Liver (tissue), 8 donors: ENCODE measurements at regions not wholly inside any gene's neighbourhood (a gene's known extent, or its start where the extent isn't known, plus 50 kb on each side); places are given as distances from the start of the nearest gene placed in this dataset.

ENCODE experiments used
- DNase-seq: peaks from one replicate; pipeline ENCODE4 v3.0.0-alpha.2; 2017; ENCODE audit warnings: low spot score
- H3K27ac ChIP-seq, 2 donors: one replicate each; pipeline ENCODE4 v1.7.0; 2013; ENCODE audit warnings: inconsistent platforms in 2 of 2, low read length in 2 of 2, control low read depth in 1 of 2, low read depth in 1 of 2, mild to moderate bottlenecking in 1 of 2
- H3K27me3 ChIP-seq, 4 donors: one replicate each; pipeline versions ENCODE4 v1.6.1 to v1.7.0; 2013; ENCODE audit warnings: low read length in 3 of 4, inconsistent platforms in 1 of 4, mild to moderate bottlenecking in 1 of 4, moderate library complexity in 1 of 4; ENCODE audit not compliant: control insufficient read depth in 4 of 4, insufficient read depth in 4 of 4
- H3K36me3 ChIP-seq, 4 donors: one replicate each; pipeline versions ENCODE4 v1.6.1 to v1.7.0; 2013; ENCODE audit warnings: low read length in 3 of 4, mild to moderate bottlenecking in 3 of 4, low read depth in 1 of 4, moderate library complexity in 1 of 4; ENCODE audit not compliant: control insufficient read depth in 4 of 4, insufficient read depth in 3 of 4
- H3K4me1 ChIP-seq, 4 donors: one replicate each; pipeline versions ENCODE4 v1.6.1 to v1.7.0; 2013; ENCODE audit warnings: low read length in 3 of 4, mild to moderate bottlenecking in 3 of 4, moderate library complexity in 1 of 4; ENCODE audit not compliant: control insufficient read depth in 4 of 4, insufficient read depth in 4 of 4
- H3K4me3 ChIP-seq, 3 donors: one replicate each; pipeline versions ENCODE4 v1.6.1 to v1.7.0; 2013; ENCODE audit warnings: low read length in 3 of 3, control low read depth in 1 of 3, low read depth in 1 of 3, mild to moderate bottlenecking in 1 of 3
- H3K9ac ChIP-seq, 2 donors: one replicate each; pipeline ENCODE4 v1.7.0; 2013; ENCODE audit warnings: low read length in 2 of 2, mild to moderate bottlenecking in 2 of 2, moderate library complexity in 2 of 2, control low read depth in 1 of 2, low read depth in 1 of 2
- H3K9me3 ChIP-seq, 4 donors: one replicate each; pipeline versions ENCODE4 v1.6.1 to v1.7.0; 2013; ENCODE audit warnings: low read length in 3 of 4; ENCODE audit not compliant: control insufficient read depth in 4 of 4
- ATF3 ChIP-seq: IDR thresholded peaks from 2 replicates; pipeline ENCODE4 v1.6.1; 2016; ENCODE audit warnings: antibody characterized with exemption
- EGR1 ChIP-seq, 2 donors: IDR thresholded peaks; 2 replicates each; pipeline ENCODE4 v1.6.1; 2016 to 2018; ENCODE audit warnings: antibody characterized with exemption in 2 of 2, low read depth in 2 of 2
- FOXA1 ChIP-seq: IDR thresholded peaks from 2 replicates; pipeline ENCODE4 v1.6.1; 2016; ENCODE audit warnings: antibody characterized with exemption
- FOXA2 ChIP-seq: IDR thresholded peaks from 2 replicates; pipeline ENCODE4 v1.6.1; 2016; ENCODE audit warnings: antibody characterized with exemption
- GABPA ChIP-seq, 2 donors: IDR thresholded peaks in 1 of 2; conservative IDR thresholded peaks in 1 of 2; 2 replicates each; pipeline ENCODE4 v1.6.1; 2016; ENCODE audit warnings: antibody characterized with exemption in 2 of 2, mild to moderate bottlenecking in 1 of 2, moderate library complexity in 1 of 2
- HNF4A ChIP-seq, 2 donors: conservative IDR thresholded peaks; 2 replicates each; pipeline ENCODE4 v1.6.1; 2016; ENCODE audit warnings: antibody characterized with exemption in 2 of 2, mild to moderate bottlenecking in 2 of 2
- JUND ChIP-seq, 2 donors: IDR thresholded peaks; 2 replicates each; pipeline ENCODE4 v1.6.1; 2016; ENCODE audit warnings: antibody characterized with exemption in 2 of 2
- MAX ChIP-seq: IDR thresholded peaks from 2 replicates; pipeline ENCODE4 v1.6.1; 2016; ENCODE audit warnings: antibody characterized with exemption
- NR2F2 ChIP-seq: IDR thresholded peaks from 2 replicates; pipeline ENCODE4 v1.6.1; 2016; ENCODE audit warnings: antibody characterized with exemption
- RAD21 ChIP-seq, 2 donors: IDR thresholded peaks; 2 replicates each; pipeline ENCODE4 v1.6.1; 2016; ENCODE audit warnings: antibody characterized with exemption in 2 of 2, mild to moderate bottlenecking in 2 of 2
- RXRA ChIP-seq, 2 donors: IDR thresholded peaks; 2 replicates each; pipeline ENCODE4 v1.6.1; 2017 to 2018; ENCODE audit warnings: antibody characterized with exemption in 2 of 2, mild to moderate bottlenecking in 1 of 2
- SP1 ChIP-seq: IDR thresholded peaks from 2 replicates; pipeline ENCODE4 v1.6.1; 2018; ENCODE audit warnings: antibody characterized with exemption, mild to moderate bottlenecking
- TAF1 ChIP-seq: conservative IDR thresholded peaks from 2 replicates; pipeline ENCODE4 v1.6.1; 2016; ENCODE audit warnings: antibody characterized with exemption, mild to moderate bottlenecking
- YY1 ChIP-seq: IDR thresholded peaks from 2 replicates; pipeline ENCODE4 v1.6.1; 2016; ENCODE audit warnings: antibody characterized with exemption, mild to moderate bottlenecking
- ZBTB33 ChIP-seq: IDR thresholded peaks from 2 replicates; pipeline ENCODE4 v1.6.1; 2016; ENCODE audit warnings: antibody characterized with exemption
- WGBS: extraction: QIAGEN DNeasy Blood & Tissue Kit; methylation state at CpG from one replicate; pipeline ENCODE4 v1.1.7; 2013; 5-methylcytosine and 5-hydroxymethylcytosine counted together
- TF ChIP-seq, protein P1 (sequence below): IDR thresholded peaks from 2 replicates; pipeline ENCODE4 v1.6.1; 2016; ENCODE audit warnings: antibody characterized with exemption, mild to moderate bottlenecking
- TF ChIP-seq, protein P2 (sequence below): fragments of 150-350 bp; IDR thresholded peaks from 2 replicates; pipeline ENCODE4 v1.5.1; 2017; ENCODE audit warnings: improper control_type of control experiment, low read depth, low read length; ENCODE audit not compliant: missing input control
- donor health status: healthy.
- donor health status: healthy.
- donor health status: healthy.
- donor health status: healthy.
- donor health status: healthy.

GRCh38 chr9:70468291-70468690 lies 53.8 kb upstream of the KLF9 start:
- no peaks in the 10 kb centered on the region for H3K36me3 ChIP-seq
- no peaks in the 10 kb centered on the region for H3K9me3 ChIP-seq
- peaks cover 17 to 34% (median 20%) of the 10 kb centered on the region in 4 donors for H3K4me1 ChIP-seq
- H3K27ac ChIP-seq, result no peak overlapping the region
- H3K9ac ChIP-seq, result no peak overlapping the region
- 86% methylated on average over 3 of the region's 3 CpGs for WGBS
- TF ChIP-seq FOXA2 (no peak), ZBTB33 (no peak), SP1 (no peak), FOXA1 (no peak), HNF4A (conservative IDR thresholded peaks at IDR 0.05) (no peak), TAF1 (no peak), NR2F2 (no peak)
- TF ChIP-seq, protein P1, sequence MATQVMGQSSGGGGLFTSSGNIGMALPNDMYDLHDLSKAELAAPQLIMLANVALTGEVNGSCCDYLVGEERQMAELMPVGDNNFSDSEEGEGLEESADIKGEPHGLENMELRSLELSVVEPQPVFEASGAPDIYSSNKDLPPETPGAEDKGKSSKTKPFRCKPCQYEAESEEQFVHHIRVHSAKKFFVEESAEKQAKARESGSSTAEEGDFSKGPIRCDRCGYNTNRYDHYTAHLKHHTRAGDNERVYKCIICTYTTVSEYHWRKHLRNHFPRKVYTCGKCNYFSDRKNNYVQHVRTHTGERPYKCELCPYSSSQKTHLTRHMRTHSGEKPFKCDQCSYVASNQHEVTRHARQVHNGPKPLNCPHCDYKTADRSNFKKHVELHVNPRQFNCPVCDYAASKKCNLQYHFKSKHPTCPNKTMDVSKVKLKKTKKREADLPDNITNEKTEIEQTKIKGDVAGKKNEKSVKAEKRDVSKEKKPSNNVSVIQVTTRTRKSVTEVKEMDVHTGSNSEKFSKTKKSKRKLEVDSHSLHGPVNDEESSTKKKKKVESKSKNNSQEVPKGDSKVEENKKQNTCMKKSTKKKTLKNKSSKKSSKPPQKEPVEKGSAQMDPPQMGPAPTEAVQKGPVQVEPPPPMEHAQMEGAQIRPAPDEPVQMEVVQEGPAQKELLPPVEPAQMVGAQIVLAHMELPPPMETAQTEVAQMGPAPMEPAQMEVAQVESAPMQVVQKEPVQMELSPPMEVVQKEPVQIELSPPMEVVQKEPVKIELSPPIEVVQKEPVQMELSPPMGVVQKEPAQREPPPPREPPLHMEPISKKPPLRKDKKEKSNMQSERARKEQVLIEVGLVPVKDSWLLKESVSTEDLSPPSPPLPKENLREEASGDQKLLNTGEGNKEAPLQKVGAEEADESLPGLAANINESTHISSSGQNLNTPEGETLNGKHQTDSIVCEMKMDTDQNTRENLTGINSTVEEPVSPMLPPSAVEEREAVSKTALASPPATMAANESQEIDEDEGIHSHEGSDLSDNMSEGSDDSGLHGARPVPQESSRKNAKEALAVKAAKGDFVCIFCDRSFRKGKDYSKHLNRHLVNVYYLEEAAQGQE, result no peak
- H3K27me3 ChIP-seq, result no peaks in the 10 kb centered on the region
- DNase-seq, result no peak
- no peak overlapping the region for H3K4me3 ChIP-seq

DNA sequence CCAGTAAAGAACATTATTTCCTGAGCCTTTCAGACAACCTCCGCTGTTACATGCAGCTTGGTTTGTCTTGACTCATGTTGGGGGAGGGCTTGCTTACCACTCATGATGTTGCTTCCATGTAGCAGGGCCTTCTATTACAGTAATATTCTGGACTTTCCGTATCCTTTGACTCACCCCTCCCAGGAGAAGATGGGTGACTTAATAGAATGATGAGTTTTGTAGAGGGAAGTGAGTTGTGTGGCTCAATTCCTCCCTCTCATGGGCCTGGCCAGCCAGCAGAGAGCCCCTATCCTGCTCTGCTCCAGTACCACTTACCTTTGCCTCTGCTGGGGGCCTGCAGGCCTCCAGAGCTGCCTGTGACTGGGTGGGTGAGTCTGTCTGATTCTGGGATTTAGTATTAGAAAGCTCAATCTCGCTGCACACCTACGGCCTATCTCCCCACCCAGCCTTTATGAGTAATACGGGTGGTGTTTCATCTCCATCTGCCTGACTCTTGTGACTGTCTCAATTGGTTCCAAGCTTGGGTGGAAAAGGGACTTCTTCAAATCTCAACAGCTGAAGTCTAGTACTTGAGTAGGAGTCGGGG lies 52.6 kb upstream of the KLF9 start:
- peaks cover 7 to 24% (median 14%) of the 10 kb centered on the region in 4 donors for H3K4me1 ChIP-seq
- H3K36me3 ChIP-seq, result no peaks in the 10 kb centered on the region
- no peak for DNase-seq
- H3K27ac ChIP-seq, result no peak overlapping the region
- 93% methylated on average over 6 of the region's 6 CpGs for whole genome bisulfite sequencing
- H3K9me3 ChIP-seq, result no peaks in the 10 kb centered on the region
- TF ChIP-seq NR2F2 (no peak), ZBTB33 (no peak), EGR1 (IDR thresholded peaks at IDR 0.05; ENCODE audit: low read depth in 2 of 2) (no peak), ATF3 (no peak), MAX (no peak), GABPA (IDR thresholded peaks at IDR 0.05 in 1 of 2, conservative IDR thresholded peaks at IDR 0.05 in 1 of 2) (no peak), YY1 (no peak), RXRA (IDR thresholded peaks at IDR 0.05) (no peak), HNF4A (conservative IDR thresholded peaks at IDR 0.05) (no peak), JUND (IDR thresholded peaks at IDR 0.05) (no peak), RAD21 (IDR thresholded peaks at IDR 0.05) (no peak)
- TF ChIP-seq, protein P2, sequence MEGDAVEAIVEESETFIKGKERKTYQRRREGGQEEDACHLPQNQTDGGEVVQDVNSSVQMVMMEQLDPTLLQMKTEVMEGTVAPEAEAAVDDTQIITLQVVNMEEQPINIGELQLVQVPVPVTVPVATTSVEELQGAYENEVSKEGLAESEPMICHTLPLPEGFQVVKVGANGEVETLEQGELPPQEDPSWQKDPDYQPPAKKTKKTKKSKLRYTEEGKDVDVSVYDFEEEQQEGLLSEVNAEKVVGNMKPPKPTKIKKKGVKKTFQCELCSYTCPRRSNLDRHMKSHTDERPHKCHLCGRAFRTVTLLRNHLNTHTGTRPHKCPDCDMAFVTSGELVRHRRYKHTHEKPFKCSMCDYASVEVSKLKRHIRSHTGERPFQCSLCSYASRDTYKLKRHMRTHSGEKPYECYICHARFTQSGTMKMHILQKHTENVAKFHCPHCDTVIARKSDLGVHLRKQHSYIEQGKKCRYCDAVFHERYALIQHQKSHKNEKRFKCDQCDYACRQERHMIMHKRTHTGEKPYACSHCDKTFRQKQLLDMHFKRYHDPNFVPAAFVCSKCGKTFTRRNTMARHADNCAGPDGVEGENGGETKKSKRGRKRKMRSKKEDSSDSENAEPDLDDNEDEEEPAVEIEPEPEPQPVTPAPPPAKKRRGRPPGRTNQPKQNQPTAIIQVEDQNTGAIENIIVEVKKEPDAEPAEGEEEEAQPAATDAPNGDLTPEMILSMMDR, result no peak
- TF ChIP-seq, protein P1, result no peak
- H3K27me3 ChIP-seq, result no peaks in the 10 kb centered on the region
- no peak overlapping the region for H3K4me3 ChIP-seq
- no peak overlapping the region for H3K9ac ChIP-seq
